GM21717 (cell line): ENCODE measurements at regions not wholly inside any gene's neighbourhood (a gene's known extent, or its start where the extent isn't known, plus 50 kb on each side); places are given as distances from the start of the nearest gene placed in this dataset.
"Not testable (repeated sequence)": the region's sequence is repeated elsewhere in the genome, so short reads cannot be mapped to it uniquely, and the experiment has no call there.

Experiments used
- ATAC-seq: cut with Tn5 transposase; IDR thresholded peaks from one replicate; pipeline ENCODE4 v1.9.1; 2021; ENCODE audit warnings: mild to moderate bottlenecking, moderate library complexity; ENCODE audit not compliant: unreplicated experiment

GRCh38 chr10:78464856-78465267, 431.2 kb downstream of the RPS24 start:
- ATAC-seq: no peak

DNA sequence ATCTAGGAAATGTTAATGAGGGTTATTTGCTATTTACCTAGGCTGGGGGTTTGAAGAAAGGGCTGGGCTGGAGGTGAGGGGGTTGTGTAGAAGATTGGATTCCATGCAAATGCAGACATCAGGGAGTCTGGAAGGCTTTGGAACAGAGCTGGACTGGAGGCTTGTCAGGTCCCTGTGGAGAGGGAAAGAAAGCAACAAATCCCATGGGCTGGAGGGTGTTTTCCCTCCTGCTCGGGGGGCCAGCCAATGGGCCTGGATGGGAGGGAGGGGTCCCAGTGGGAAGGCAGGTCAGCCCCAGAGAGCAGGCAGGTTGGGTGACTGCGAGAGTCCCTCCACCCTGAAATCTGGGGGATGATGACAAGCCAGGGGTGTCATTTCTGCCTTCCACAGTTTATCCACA, 431.8 kb downstream of the RPS24 start:
- no peak for ATAC-seq

- ATAC-seq: no peak
These were observed 433.9 kb downstream of the RPS24 start for GRCh38 chr10:78467496-78468106.

GRCh38 chr10:78468731-78469130, 435.1 kb downstream of the RPS24 start:
- ATAC-seq: not testable (repeated sequence)

GRCh38 chr10:78470267-78471103, 436.8 kb downstream of the RPS24 start:
- ATAC-seq: no peak

DNA sequence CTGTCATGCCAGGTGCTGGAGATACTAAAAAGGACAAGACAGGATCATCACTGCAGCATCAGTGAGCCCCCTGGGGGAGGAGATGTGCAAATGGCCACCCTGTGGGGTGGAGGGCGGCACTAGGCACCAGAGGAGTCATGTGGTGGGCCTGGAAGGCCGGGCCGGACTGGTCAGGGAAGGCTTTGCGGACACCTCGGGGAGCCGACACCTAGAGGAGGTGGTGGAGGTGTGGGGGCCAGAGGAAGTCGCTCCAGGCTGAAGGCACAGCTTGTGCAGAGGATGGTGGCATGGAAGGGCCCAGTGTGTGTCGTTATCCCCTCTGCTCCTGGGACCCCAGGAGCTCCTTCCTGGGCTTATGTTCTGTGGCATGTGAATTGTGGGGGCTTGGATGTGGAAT, 437.7 kb downstream of the RPS24 start:
- no peak for ATAC-seq

DNA sequence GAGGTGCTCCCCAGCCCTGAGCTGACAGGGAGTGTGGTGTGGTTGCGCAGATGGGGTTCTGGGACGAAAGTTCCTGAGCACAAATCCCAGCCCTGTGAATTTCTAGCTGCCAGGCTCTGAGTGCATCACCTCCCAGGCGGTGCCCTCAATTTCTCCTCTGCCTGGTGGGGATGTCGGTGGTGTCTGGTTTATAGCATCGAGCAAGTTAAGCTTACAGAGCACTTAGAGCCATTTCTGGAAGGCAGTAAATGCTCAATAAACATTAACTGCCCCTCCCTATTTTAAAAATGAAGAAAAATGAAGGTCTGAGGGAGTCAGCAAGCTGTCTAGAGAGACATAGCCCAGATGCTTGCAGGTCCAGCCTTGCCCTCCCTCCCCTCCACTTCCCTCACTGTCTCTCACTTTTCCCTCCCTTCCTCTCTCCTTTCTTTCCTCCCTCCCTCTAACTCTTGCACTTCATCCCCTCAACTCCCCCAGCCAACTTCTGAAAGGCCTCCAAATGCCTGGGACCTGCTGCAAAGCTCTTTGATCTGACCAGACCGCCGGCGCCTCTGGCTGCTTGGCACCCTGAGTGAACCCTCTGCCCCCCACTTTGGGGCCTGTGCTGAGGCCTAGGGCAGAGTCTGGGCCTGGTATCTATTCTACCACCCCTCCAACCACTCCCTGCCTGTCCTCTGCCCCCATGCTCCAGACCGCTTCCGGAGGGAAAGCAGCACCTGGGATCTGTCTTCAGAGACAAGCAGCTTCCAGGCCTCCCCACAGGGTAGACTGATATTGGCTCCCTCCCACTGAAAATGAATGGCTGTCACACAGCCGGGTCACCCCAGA, 438.3 kb downstream of the RPS24 start:
- no peak for ATAC-seq

- ATAC-seq: no peak
These were observed 438.9 kb downstream of the RPS24 start for GRCh38 chr10:78472551-78472890.

DNA sequence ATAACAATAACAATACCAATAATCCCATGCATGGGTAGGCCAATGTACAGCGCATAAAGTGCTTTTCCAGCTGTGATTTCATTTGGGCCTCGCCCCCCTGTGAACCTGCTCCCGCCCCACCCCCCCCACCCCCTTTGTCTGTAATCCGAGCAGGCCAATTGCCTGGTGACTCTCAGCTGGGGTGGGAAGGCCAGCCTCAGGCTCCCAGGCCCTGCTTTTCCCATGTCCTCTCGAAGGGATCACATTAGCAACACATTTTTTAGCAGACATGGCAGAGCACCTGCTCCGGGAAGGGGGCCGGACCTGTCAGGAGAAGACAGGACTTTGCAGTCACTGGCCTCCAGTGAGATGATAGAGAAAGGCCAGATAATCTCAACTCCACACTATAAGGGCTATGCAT, 439.3 kb downstream of the RPS24 start:
- no peak for ATAC-seq

- ATAC-seq: no peak
These were observed 441.1 kb downstream of the RPS24 start for GRCh38 chr10:78474743-78475142.

DNA sequence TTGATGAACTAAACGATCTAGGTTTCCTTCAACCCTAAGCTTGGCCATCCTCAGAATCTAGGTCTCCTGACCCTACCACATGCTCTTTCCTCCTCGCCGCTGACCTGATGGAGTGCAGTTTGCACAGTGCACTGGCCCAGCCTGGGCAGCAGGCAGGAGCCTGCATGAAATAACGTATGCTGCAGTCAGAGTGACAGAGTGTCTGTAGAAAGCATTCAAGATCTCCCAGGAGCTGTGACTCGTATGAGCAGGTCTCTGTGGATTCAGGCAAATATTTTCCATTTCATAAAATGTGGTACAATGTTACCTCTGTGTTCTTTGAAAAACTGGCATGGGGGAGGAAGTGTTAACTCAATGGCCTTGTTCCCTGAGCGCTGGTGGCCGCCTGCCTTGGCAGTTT, 441.8 kb downstream of the RPS24 start:
- ATAC-seq: no peak

DNA sequence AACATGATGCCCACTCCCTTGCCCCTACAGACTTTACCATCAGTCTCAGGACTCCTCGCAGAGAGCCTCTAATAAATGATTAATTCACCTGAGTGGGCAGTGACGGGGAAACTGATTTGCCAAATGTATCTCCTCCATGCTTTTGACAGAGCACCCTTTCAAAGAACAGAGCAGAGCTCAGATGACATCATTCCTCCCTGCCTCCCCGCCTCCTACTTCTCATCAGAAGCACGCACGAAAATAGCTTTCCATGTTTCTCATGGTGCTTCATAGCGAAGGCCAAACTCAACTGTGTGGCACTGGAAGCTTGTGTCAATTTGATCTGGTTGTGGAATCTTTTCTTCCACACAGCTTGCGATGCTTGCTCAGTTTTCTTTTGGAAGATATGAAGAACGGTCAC, 442.5 kb downstream of the RPS24 start:
- no peak for ATAC-seq

DNA sequence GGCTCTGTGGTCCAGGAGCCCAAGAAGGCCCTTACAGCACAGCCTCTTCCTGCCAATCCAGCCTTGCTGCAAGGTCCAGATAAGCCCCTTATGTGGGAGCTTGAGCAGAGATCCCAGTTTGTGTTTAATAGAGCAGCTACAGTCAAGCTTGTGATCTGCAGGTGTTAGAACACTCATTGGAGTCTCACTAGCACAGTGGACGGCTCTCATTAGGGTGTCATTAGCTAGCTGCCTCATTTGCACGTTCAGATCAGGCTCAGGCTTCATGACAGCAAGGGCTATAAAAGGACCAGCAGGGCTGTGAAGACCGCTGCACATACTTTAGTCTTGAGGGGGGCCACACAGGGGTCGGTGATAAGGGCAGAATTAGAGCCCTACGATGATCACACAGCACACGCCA, 443.2 kb downstream of the RPS24 start:
- ATAC-seq: no peak

GRCh38 chr10:78478919-78479318, 445.3 kb downstream of the RPS24 start:
- no peak for ATAC-seq

GRCh38 chr10:78479467-78479866, 445.8 kb downstream of the RPS24 start:
- ATAC-seq: no peak

DNA sequence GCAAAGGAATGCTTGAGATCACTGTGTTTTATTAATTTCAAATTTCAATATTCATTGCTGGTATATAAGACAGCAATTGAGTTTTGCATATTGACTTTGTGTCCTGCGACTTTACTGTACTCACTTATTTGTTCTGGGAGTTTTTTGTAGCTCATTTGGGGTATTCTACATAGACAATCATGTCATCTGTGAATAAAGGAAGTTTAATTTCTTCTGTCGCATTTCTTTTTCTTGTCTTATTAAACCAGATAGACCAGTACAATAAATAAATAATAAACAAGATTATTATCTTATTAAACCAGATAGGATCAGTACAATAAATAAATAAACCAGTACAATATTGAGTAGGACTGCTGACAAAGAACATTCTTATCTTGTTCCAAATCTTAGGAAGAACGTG, 448.2 kb downstream of the RPS24 start:
- ATAC-seq: no peak

GRCh38 chr10:78483641-78484040, 450.0 kb downstream of the RPS24 start:
- no peak for ATAC-seq

- no peak for ATAC-seq
These were observed 455.4 kb downstream of the RPS24 start for GRCh38 chr10:78489034-78489433.

DNA sequence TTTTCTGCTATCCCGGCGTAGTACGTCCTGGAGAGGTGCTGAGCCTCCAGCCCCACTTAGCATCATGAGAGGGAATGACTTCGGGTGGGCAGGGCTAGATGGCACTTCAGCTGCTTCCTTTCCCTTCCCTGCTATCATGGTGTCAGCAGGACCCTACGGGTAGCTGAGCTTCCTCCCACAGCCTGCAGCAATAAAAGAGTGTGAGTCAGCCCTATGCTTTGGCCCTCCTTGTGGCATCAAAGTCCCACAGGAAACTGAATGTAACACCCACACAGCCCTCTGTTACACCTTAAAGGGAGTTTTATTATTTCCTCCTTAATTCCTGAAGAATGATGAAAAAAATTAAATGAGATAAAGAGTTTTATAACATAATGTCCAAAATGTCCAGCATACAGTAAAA, 458.1 kb downstream of the RPS24 start:
- ATAC-seq: no peak

GRCh38 chr10:78492424-78492823, 458.8 kb downstream of the RPS24 start:
- no peak for ATAC-seq

- no peak for ATAC-seq
These were observed 460.5 kb downstream of the RPS24 start for GRCh38 chr10:78494179-78494578.
